ENCODE measurements at regions not wholly inside any gene's neighbourhood (a gene's known extent, or its start where the extent isn't known, plus 50 kb on each side); places are given as distances from the start of the nearest gene placed in this dataset.
A peak's percentile ranks its signal among the peaks of the same experiment; 100 is the strongest.

DNA sequence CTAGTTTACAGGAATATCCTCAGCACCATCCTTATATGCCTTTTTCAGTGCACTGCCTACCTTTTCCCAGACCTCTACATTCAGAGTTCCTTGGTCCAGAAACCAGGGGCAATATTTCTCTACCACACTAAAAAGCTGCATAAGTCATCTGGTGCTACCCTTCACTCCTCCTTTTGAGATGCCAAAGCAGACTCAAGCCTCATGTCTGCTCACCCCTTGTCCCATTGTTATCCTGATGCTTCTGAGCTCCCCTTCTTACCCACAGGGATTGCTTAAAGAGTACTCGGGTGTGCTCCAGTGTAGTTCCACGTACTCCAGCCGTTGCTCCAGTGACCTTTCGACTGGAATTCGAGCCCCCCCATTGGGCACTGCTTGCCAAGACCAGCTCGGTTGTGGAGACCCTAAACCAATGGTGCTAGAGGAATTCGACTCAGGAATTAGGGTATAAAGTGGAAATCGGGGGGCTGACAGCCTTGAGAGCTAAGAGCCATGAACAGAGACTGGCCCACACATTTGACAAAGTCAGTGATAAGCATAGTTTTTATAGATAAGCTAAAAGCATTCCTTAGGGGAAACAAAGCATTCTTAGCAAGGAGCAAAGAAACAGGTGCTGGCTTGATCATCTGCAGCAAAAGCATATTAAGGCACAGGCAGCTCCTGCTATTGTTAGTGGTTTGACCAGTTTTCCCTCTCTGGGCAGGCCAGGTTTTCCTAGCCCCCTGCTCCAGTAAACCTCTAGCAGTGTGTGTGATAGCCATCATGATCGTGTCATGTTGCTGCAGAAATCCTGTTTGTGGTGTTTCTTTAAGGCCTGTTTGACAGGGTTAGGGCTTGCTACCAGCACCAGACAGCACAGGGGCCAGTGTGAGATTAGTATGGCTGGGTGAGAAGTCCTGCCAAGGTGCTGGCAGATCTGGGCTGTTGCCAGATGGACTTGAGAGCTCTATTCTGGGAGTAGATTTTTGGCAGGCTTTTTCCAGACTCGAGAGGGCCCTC lies 57.5 kb upstream of the WDR1 start:
- Histone ChIP-seq H3K79me2 (ENCODE audit: insufficient read depth, low read length) (no peaks in the 10 kb centered on the region), H3K9me3 (ENCODE audit: low read depth, low read length) (no peaks in the 10 kb centered on the region), H4K20me1 (ENCODE audit: insufficient read depth, low read length) (no peaks in the 10 kb centered on the region), H3K4me2 (ENCODE audit: insufficient read depth, low read length) (no peak overlapping the region), H3K36me3 (ENCODE audit: insufficient read depth, low read length) (no peaks in the 10 kb centered on the region), H3K27me3 (ENCODE audit: insufficient read depth, low read length) (no peaks in the 10 kb centered on the region), H3K4me1 (ENCODE audit: insufficient read depth, low read length) (peaks cover 21% of the 10 kb centered on the region), H2AFZ (ENCODE audit: low read length) (no peak overlapping the region), H3K4me3 (ENCODE audit: insufficient read depth, low read length) (no peak overlapping the region), H3K27ac (ENCODE audit: low read depth, low read length) (peak overlapping the region; percentile 67)
- TF ChIP-seq, protein P1, sequence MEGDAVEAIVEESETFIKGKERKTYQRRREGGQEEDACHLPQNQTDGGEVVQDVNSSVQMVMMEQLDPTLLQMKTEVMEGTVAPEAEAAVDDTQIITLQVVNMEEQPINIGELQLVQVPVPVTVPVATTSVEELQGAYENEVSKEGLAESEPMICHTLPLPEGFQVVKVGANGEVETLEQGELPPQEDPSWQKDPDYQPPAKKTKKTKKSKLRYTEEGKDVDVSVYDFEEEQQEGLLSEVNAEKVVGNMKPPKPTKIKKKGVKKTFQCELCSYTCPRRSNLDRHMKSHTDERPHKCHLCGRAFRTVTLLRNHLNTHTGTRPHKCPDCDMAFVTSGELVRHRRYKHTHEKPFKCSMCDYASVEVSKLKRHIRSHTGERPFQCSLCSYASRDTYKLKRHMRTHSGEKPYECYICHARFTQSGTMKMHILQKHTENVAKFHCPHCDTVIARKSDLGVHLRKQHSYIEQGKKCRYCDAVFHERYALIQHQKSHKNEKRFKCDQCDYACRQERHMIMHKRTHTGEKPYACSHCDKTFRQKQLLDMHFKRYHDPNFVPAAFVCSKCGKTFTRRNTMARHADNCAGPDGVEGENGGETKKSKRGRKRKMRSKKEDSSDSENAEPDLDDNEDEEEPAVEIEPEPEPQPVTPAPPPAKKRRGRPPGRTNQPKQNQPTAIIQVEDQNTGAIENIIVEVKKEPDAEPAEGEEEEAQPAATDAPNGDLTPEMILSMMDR (IDR thresholded peaks at IDR 0.05; ENCODE audit: extremely low read depth, low read depth, low read length), result no peak
- no peak for DNase-seq (ENCODE audit: insufficient read length, low spot score, missing footprints)

DNA sequence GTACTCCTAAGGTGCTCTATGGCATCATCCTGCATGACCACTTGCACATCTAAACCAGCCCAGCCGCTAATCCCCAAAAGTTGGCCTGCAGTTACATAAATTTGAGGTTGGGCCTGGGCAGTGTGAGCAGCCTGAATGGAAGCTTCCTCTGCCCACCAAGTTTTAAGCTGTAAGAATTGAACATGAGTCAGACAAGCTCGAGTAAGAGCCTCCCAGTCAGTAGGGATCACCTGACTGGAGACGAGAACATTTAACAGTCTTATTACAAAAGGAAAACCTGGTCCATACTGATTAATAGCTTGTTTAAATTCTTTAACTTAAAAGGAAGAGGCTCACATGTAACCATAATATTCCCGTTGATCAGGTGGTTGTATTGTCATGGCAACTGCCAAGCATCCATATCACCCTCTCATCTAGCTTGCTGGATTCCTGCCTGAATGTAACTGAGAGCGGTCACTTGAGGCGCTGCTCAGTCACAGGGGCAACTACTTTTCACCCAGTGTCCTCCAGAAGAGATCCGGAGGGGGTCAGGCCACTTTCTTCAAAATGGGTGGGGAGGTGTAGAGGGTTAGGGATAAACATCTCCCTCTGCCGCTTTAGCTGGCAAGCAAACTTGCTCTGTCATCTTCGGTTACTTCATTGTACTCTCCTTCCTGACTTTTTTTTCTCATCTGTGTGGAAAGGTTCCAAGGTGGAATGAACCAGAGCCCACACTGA lies 56.6 kb upstream of the WDR1 start:
- no peak overlapping the region for H3K4me2 ChIP-seq (ENCODE audit: insufficient read depth, low read length)
- H3K36me3 ChIP-seq (ENCODE audit: insufficient read depth, low read length), result no peaks in the 10 kb centered on the region
- no peaks in the 10 kb centered on the region for H4K20me1 ChIP-seq (ENCODE audit: insufficient read depth, low read length)
- H3K27me3 ChIP-seq (ENCODE audit: insufficient read depth, low read length), result no peaks in the 10 kb centered on the region
- TF ChIP-seq, protein P1 (IDR thresholded peaks at IDR 0.05; ENCODE audit: extremely low read depth, low read depth, low read length), result no peak
- peak overlapping the region; percentile 67 for H3K27ac ChIP-seq (ENCODE audit: low read depth, low read length)
- no peaks in the 10 kb centered on the region for H3K9me3 ChIP-seq (ENCODE audit: low read depth, low read length)
- H2AFZ ChIP-seq (ENCODE audit: low read length), result no peak overlapping the region
- H3K4me1 ChIP-seq (ENCODE audit: insufficient read depth, low read length), result peaks cover 21% of the 10 kb centered on the region
- H3K79me2 ChIP-seq (ENCODE audit: insufficient read depth, low read length), result no peaks in the 10 kb centered on the region
- DNase-seq (ENCODE audit: insufficient read length, low spot score, missing footprints), result peak; percentile 68
- no peak overlapping the region for H3K4me3 ChIP-seq (ENCODE audit: insufficient read depth, low read length)

DNA sequence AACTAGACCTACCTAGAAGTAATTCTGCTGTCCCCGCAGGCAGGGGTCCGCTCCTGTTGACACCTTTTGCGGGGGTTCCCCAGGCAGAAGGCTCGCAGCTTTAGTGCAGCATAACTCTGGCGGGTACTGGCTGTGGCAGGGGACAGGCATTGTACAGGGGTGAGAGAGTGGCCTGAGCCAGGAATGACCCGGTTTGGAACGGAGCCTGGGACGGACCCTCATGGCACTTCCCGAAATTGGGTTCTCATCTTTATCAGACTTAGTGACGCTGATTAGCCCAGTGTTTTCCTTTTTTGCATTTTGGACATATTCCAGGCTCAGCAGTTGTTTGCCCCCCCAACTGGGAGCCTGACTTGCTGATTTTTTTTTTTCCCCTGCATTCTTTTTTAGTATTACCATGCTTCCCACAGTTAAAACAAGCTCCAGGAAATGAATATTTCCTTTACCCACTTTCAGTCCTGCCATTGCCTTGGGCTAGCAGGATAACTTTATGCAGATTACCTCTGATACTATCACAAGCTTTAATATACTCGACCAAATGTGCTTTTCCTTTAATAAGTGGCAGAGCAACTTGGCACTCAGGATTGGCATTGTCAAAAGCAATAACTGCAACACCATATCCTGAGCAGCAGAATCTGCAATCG lies 55.8 kb upstream of the WDR1 start:
- Histone ChIP-seq H3K27me3 (ENCODE audit: insufficient read depth, low read length) (no peaks in the 10 kb centered on the region), H3K4me2 (ENCODE audit: insufficient read depth, low read length) (no peak overlapping the region), H3K4me3 (ENCODE audit: insufficient read depth, low read length) (no peak overlapping the region), H3K27ac (ENCODE audit: low read depth, low read length) (peak overlapping the region; percentile 67), H3K9me3 (ENCODE audit: low read depth, low read length) (no peaks in the 10 kb centered on the region), H3K79me2 (ENCODE audit: insufficient read depth, low read length) (no peaks in the 10 kb centered on the region), H2AFZ (ENCODE audit: low read length) (no peak overlapping the region), H3K4me1 (ENCODE audit: insufficient read depth, low read length) (peaks cover 21% of the 10 kb centered on the region), H4K20me1 (ENCODE audit: insufficient read depth, low read length) (no peaks in the 10 kb centered on the region), H3K36me3 (ENCODE audit: insufficient read depth, low read length) (no peaks in the 10 kb centered on the region)
- DNase-seq (ENCODE audit: insufficient read length, low spot score, missing footprints), result no peak
- TF ChIP-seq, protein P1 (IDR thresholded peaks at IDR 0.05; ENCODE audit: extremely low read depth, low read depth, low read length), result no peak

Measured in osteoblast (primary cell).